HG03025 (cell line): ENCODE measurements at regions not wholly inside any gene's neighbourhood (a gene's known extent, or its start where the extent isn't known, plus 50 kb on each side); places are given as distances from the start of the nearest gene placed in this dataset.
"Not testable (repeated sequence)": the region's sequence is repeated elsewhere in the genome, so short reads cannot be mapped to it uniquely, and the experiment has no call there.

Experiments
- ATAC-seq: cut with Tn5 transposase; IDR thresholded peaks from one replicate; pipeline ENCODE4 v1.9.1; 2021; ENCODE audit warnings: mild to moderate bottlenecking, moderate library complexity; ENCODE audit not compliant: unreplicated experiment, low FRiP score

DNA sequence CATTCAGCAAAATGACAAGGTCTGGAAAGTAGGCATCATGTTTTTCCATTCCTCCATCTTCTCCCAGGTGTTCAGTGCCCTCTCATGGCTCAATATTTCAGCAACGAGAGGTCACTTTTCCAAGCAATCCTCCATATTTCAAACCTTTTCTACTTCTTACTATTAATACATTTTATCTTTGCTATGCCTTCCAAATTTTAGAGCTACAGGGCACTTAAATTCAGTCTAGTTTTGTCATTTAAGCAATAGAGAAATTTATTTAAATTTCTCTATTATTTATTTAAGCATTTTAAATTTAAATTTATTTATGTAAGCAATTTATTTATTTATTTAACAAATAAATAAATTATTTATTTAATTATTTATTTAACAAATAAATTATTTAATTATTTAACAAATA, 305.1 kb upstream of the ANXA10 start:
- no peak for ATAC-seq

- no peak for ATAC-seq
Measured at GRCh38 chr4:167802463-167803212, 289.7 kb upstream of the ANXA10 start.

DNA sequence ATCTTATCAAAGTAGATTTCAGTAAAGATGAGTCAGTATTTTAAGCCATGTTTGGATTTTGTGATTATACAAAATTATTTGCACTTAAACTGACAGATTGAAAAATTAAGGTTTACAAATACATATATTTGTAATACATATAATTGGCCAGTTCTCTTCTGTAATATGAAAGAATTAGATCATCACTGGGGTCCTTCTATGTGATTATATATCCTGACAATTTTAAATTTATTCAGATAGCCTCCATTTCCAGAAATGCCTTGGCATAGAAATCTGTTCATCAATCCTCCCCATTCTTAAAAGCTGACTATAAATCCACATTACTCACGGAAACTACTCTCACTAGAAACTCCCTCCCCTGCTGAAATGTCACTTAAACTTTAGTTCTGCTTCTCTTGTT, 280.4 kb upstream of the ANXA10 start:
- no peak for ATAC-seq

DNA sequence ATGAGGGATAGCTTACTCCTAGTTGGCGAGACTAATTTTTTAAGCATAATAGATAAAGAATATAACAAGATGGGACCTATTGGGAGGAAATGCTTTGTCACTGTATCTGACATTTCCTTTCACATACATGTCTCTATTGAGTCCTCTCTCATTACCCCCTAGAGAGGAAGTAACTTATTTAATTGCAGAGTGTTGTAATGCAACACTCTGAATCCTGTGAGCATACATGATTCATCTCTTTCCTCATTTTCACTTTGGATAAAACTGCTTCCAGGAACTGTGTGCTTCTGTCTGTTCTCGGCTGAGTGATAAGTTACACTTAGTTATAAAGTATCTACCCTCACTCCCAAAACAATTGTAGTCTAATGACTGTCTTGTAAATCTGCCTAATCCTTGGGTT, 266.1 kb upstream of the ANXA10 start:
- no peak for ATAC-seq

DNA sequence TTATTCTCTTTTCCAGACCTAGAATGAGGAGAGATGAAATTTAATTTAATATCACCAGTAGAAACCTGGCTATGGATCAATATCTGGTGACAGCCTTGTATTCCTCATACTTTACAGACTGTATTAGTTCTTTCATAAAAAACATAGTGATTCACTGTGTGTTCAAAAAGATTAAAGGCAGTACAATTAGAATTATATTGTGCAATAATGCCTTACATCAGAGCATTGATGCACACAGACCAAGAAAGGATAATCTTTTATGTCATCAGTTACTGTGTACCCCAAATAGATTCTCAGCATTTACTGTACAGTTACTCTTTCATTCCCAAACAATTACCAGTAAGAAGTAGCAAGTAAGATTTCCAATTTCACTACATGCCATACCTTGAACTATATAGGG, 260.5 kb upstream of the ANXA10 start:
- ATAC-seq = no peak

DNA sequence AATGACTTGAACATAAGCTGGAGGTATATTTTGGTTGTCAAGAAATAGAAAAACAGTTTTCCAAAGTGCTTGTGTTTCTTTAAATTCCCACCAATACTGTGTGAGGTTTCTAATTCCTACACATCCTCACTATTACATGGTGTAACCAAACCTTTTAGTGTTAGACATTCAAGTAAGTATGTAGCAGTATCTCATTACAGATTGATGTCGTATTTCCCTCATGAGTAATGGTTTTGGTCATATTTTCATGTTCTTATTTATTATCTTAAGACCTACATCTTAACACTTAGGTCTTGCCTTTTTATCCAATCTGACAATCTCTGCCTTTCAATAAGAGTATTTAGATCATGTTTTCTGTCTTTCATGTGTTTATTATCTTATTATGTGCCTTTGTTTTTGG, 253.7 kb upstream of the ANXA10 start:
- no peak for ATAC-seq

GRCh38 chr4:167842487-167842886, 249.8 kb upstream of the ANXA10 start:
- ATAC-seq = no peak

GRCh38 chr4:167854881-167855280, 237.5 kb upstream of the ANXA10 start:
- no peak for ATAC-seq

DNA sequence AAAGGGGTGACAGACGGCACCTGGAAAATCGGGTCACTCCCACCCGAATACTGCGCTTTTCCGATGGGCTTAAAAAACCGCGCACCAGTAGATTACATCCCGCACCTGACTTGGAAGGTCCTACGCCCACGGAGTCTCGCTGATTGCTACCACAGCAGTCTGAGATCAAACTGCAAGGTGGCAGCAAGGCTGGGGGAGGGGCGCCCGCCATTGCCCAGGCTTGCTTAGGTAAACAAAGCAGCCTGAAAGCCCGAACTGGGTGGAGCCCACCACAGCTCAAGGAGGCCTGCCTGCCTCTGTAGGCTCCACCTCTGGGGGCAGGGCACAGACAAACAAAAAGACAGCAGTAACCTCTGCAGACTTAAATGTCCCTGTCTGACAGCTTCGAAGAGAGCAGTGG, 234.2 kb upstream of the ANXA10 start:
- not testable (repeated sequence) for ATAC-seq

- no peak for ATAC-seq
Measured at GRCh38 chr4:167867191-167867590, 225.1 kb upstream of the ANXA10 start.

GRCh38 chr4:167868163-167868562, 224.2 kb upstream of the ANXA10 start:
- no peak for ATAC-seq

GRCh38 chr4:167873496-167873895, 218.8 kb upstream of the ANXA10 start:
- ATAC-seq = no peak

- ATAC-seq = not testable (repeated sequence)
Measured at GRCh38 chr4:167876091-167876490, 216.2 kb upstream of the ANXA10 start.

- ATAC-seq = not testable (repeated sequence)
Measured at GRCh38 chr4:167877826-167878225, 214.5 kb upstream of the ANXA10 start.

- no peak for ATAC-seq
Measured at GRCh38 chr4:167883266-167883665, 209.1 kb upstream of the ANXA10 start.

- ATAC-seq = no peak
Measured at GRCh38 chr4:167885071-167885470, 207.3 kb upstream of the ANXA10 start.

DNA sequence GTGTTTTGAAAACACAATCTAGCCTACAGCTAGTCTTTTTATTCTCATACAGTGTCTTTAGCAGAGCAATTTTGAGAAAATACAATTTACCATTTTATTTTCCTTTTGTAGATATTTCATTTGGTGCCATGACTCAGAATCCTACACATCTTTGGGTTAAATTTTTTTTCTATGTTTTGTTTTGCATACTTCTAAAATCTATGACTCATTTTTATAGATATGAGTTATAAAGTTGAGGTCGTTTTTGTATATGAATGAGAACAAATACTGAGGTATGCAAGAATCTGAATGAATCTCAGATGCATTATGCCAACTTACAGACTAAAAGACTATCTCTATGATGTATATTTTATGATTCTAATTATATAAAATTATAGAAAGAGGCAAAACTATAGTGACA, 206.5 kb upstream of the ANXA10 start:
- ATAC-seq = no peak

- ATAC-seq = no peak
Measured at GRCh38 chr4:167887726-167888125, 204.6 kb upstream of the ANXA10 start.

- ATAC-seq = no peak
Measured at GRCh38 chr4:167890226-167890625, 202.1 kb upstream of the ANXA10 start.

GRCh38 chr4:167893531-167893930, 198.8 kb upstream of the ANXA10 start:
- no peak for ATAC-seq

- ATAC-seq = not testable (repeated sequence)
Measured at GRCh38 chr4:167896260-167896659, 196.1 kb upstream of the ANXA10 start.

DNA sequence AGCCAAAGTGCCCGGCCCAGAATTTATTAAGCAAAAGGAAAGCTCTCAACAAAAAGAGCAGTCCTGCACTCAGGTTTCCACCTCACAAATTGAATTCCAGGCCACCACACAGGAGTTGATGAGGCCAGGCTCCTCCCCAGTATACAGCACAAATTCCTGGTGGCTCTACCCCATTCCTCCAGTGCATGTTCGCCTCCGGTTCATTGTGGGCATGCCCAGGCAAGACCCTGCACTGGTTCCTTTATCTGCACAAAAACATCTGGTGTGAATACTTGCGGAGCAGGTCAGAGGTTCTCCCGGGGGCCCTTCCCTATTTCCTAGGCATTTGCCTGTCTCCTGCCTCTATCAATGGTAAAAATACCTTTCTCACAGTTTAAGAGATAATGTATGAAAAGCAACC, 195.2 kb upstream of the ANXA10 start:
- ATAC-seq = no peak

GRCh38 chr4:167903291-167903721, 189.0 kb upstream of the ANXA10 start:
- ATAC-seq = no peak
